Trophoblast cell (in vitro differentiated cells and primary cell): ENCODE measurements at regions not wholly inside any gene's neighbourhood (a gene's known extent, or its start where the extent isn't known, plus 50 kb on each side); places are given as distances from the start of the nearest gene placed in this dataset.

ENCODE experiments used
- DNase-seq, 2 donors: peaks; one replicate each; pipeline ENCODE4 v3.0.0-alpha.2; 2016
- H2AFZ ChIP-seq: 2 replicates; pipeline ENCODE4 v1.6.1; 2013; ENCODE audit warnings: low read length, moderate library complexity, mild to moderate bottlenecking; ENCODE audit not compliant: insufficient read depth, poor library complexity
- H2AK5ac ChIP-seq: 2 replicates; pipeline ENCODE4 v1.6.1; 2013; ENCODE audit warnings: mild to moderate bottlenecking, low read length
- H2BK120ac ChIP-seq: 2 replicates; pipeline ENCODE4 v1.6.1; 2013; ENCODE audit warnings: low read length, mild to moderate bottlenecking, moderate library complexity; ENCODE audit not compliant: insufficient read depth, poor library complexity
- H2BK12ac ChIP-seq: 2 replicates; pipeline ENCODE4 v1.6.1; 2013; ENCODE audit warnings: mild to moderate bottlenecking, low read length, moderate library complexity
- H2BK5ac ChIP-seq: 2 replicates; pipeline ENCODE4 v1.6.1; 2013; ENCODE audit warnings: low read length, low read depth, moderate library complexity, mild to moderate bottlenecking; ENCODE audit not compliant: poor library complexity
- H3K14ac ChIP-seq: 2 replicates; pipeline ENCODE4 v1.6.1; 2013; ENCODE audit warnings: mild to moderate bottlenecking, low read length
- H3K18ac ChIP-seq: 2 replicates; pipeline ENCODE4 v1.6.1; 2013; ENCODE audit warnings: mild to moderate bottlenecking, low read length
- H3K23ac ChIP-seq: 2 replicates; pipeline ENCODE4 v1.6.1; 2013; ENCODE audit warnings: low read length
- H3K27ac ChIP-seq: 2 replicates; pipeline ENCODE4 v1.5.1; 2013; ENCODE audit warnings: low read depth, mild to moderate bottlenecking, inconsistent platforms, low read length, moderate library complexity
- H3K27me3 ChIP-seq: 2 replicates; pipeline ENCODE4 v1.6.1; 2013; ENCODE audit warnings: inconsistent platforms, mild to moderate bottlenecking, low read length, moderate library complexity; ENCODE audit not compliant: insufficient read depth
- H3K36me3 ChIP-seq, 2 experiments: 1 replicate in 1 of 2; 2 replicates in 1 of 2; pipeline ENCODE4 v1.6.1; 2013; ENCODE audit warnings: low read length in 2 of 2, mild to moderate bottlenecking in 2 of 2, moderate library complexity in 1 of 2; ENCODE audit not compliant: insufficient read depth in 2 of 2, control insufficient read depth in 1 of 2
- H3K4ac ChIP-seq: 2 replicates; pipeline ENCODE4 v1.6.1; 2013; ENCODE audit warnings: low read depth, mild to moderate bottlenecking, low read length, moderate library complexity
- H3K4me1 ChIP-seq, 2 experiments: 1 replicate in 1 of 2; 2 replicates in 1 of 2; pipeline ENCODE4 v1.6.1; 2013; ENCODE audit warnings: low read length in 2 of 2, mild to moderate bottlenecking in 2 of 2, moderate library complexity in 1 of 2; ENCODE audit not compliant: insufficient read depth in 2 of 2, control insufficient read depth in 1 of 2
- H3K4me2 ChIP-seq: 2 replicates; pipeline ENCODE4 v1.6.1; 2013; ENCODE audit warnings: inconsistent platforms, mild to moderate bottlenecking, low read length, moderate library complexity
- H3K4me3 ChIP-seq: 2 replicates; pipeline ENCODE4 v1.5.1; 2013; ENCODE audit warnings: mild to moderate bottlenecking, low read depth, low read length, inconsistent platforms
- H3K79me1 ChIP-seq: one replicate; pipeline ENCODE4 v1.6.1; 2013; ENCODE audit warnings: low read length
- H3K79me2 ChIP-seq: 2 replicates; pipeline ENCODE4 v1.6.1; 2013; ENCODE audit warnings: low read length, mild to moderate bottlenecking; ENCODE audit not compliant: control insufficient read depth, insufficient read depth, poor library complexity
- H3K9ac ChIP-seq: 2 replicates; pipeline ENCODE4 v1.6.1; 2013; ENCODE audit warnings: mild to moderate bottlenecking, low read length
- H3K9me3 ChIP-seq: 2 replicates; pipeline ENCODE4 v1.6.1; 2013; ENCODE audit warnings: low read depth, mild to moderate bottlenecking, control low read depth, inconsistent platforms, low read length; ENCODE audit not compliant: insufficient read depth
- H4K12ac ChIP-seq: 2 replicates; pipeline ENCODE4 v1.6.1; 2013; ENCODE audit warnings: low read depth, mild to moderate bottlenecking, low read length, moderate library complexity
- H4K8ac ChIP-seq: 2 replicates; pipeline ENCODE4 v1.6.1; 2013; ENCODE audit warnings: low read depth, mild to moderate bottlenecking, low read length, moderate library complexity
- H4K91ac ChIP-seq: one replicate; pipeline ENCODE4 v1.6.1; 2013; ENCODE audit warnings: low read depth, mild to moderate bottlenecking, low read length, moderate library complexity
- WGBS: extraction: QIAGEN DNeasy Blood & Tissue Kit; methylation state at CpG from one replicate; pipeline ENCODE4 v1.1.7; 2013; ENCODE audit warnings: missing lambda C conversion rate; ENCODE audit not compliant: insufficient read length, insufficient coverage; ENCODE audit errors: extremely low coverage; 5-methylcytosine and 5-hydroxymethylcytosine counted together

GRCh38 chr3:24595796-24596195 is 101.1 kb upstream of the THRB start:
- Histone ChIP-seq H4K12ac (no peak overlapping the region), H2BK120ac (no peak overlapping the region)

GRCh38 chr3:24596626-24597025 is 102.0 kb upstream of the THRB start:
- no peak overlapping the region for H3K27ac ChIP-seq
- no peaks in the 10 kb centered on the region for H3K27me3 ChIP-seq
- no peak overlapping the region for H3K4me3 ChIP-seq
- H3K79me1 ChIP-seq: peaks cover 8% of the 10 kb centered on the region
- no peak overlapping the region for H3K18ac ChIP-seq
- no peak overlapping the region for H2AFZ ChIP-seq
- H3K4me2 ChIP-seq: no peak overlapping the region
- peaks cover 4 to 5% of the 10 kb centered on the region in 2 experiments for H3K4me1 ChIP-seq
- H3K9me3 ChIP-seq: no peaks in the 10 kb centered on the region
- no peak overlapping the region for H2BK5ac ChIP-seq
- H3K4ac ChIP-seq: no peak overlapping the region
- H4K8ac ChIP-seq: no peak overlapping the region
- H3K14ac ChIP-seq: no peak overlapping the region
- no peak overlapping the region for H2BK120ac ChIP-seq
- H3K23ac ChIP-seq: no peak overlapping the region
- H4K91ac ChIP-seq: no peak overlapping the region
- no peak for DNase-seq
- no peaks in the 10 kb centered on the region for H3K36me3 ChIP-seq
- no peaks in the 10 kb centered on the region for H3K79me2 ChIP-seq
- no CpG with 5 or more reads among the region's 2 CpGs for WGBS
- H3K9ac ChIP-seq: no peak overlapping the region
- H2AK5ac ChIP-seq: no peak overlapping the region
- no peak overlapping the region for H2BK12ac ChIP-seq
- no peak overlapping the region for H4K12ac ChIP-seq

More at GRCh38 chr3:24595796-24596195, 101.1 kb upstream of the THRB start:
- Histone ChIP-seq H3K36me3 (no peaks in the 10 kb centered on the region), H2AK5ac (no peak overlapping the region), H3K4me2 (no peak overlapping the region), H2AFZ (no peak overlapping the region), H3K27me3 (no peaks in the 10 kb centered on the region), H4K91ac (no peak overlapping the region), H3K18ac (no peak overlapping the region), H3K14ac (no peak overlapping the region), H3K4ac (no peak overlapping the region), H2BK12ac (no peak overlapping the region), H2BK5ac (no peak overlapping the region), H3K27ac (no peak overlapping the region), H3K9me3 (no peaks in the 10 kb centered on the region), H3K4me3 (no peak overlapping the region), H3K4me1 (peaks cover 4 to 7% of the 10 kb centered on the region in 2 experiments), H3K9ac (no peak overlapping the region), H3K23ac (no peak overlapping the region), H3K79me2 (no peaks in the 10 kb centered on the region), H4K8ac (no peak overlapping the region), H3K79me1 (peaks cover 10% of the 10 kb centered on the region)
- 100% methylated on average over 1 of the region's 2 CpGs for WGBS
- DNase-seq: peak in 1 of 2 donors; percentile 56

- Histone ChIP-seq H3K79me1 (peaks cover 6% of the 10 kb centered on the region), H3K4me2 (no peak overlapping the region)
- no CpG with 5 or more reads among the region's 7 CpGs for WGBS
Measured at GRCh38 chr3:24598695-24599470, 104.2 kb upstream of the THRB start.

GRCh38 chr3:24601066-24601939 is 106.7 kb upstream of the THRB start:
- Histone ChIP-seq H3K4ac (no peak overlapping the region), H2BK120ac (no peak overlapping the region)
- no CpG with 5 or more reads among the region's 13 CpGs for WGBS

More at GRCh38 chr3:24598695-24599470, 104.2 kb upstream of the THRB start:
- Histone ChIP-seq H3K9me3 (no peaks in the 10 kb centered on the region), H2AK5ac (no peak overlapping the region), H3K79me2 (no peaks in the 10 kb centered on the region), H3K4me1 (no peaks in the 10 kb centered on the region), H3K14ac (no peak overlapping the region), H3K4me3 (no peak overlapping the region), H3K27ac (no peak overlapping the region), H3K27me3 (no peaks in the 10 kb centered on the region), H4K91ac (no peak overlapping the region), H3K4ac (no peak overlapping the region), H3K23ac (no peak overlapping the region), H3K18ac (no peak overlapping the region), H2AFZ (no peak overlapping the region), H4K12ac (no peak overlapping the region), H3K9ac (no peak overlapping the region), H3K36me3 (no peaks in the 10 kb centered on the region), H2BK5ac (no peak overlapping the region), H2BK120ac (no peak overlapping the region), H4K8ac (no peak overlapping the region), H2BK12ac (no peak overlapping the region)
- DNase-seq: peak in 1 of 2 donors; percentile 46

More at GRCh38 chr3:24601066-24601939, 106.7 kb upstream of the THRB start:
- no peak overlapping the region for H2BK5ac ChIP-seq
- H3K27me3 ChIP-seq: no peaks in the 10 kb centered on the region
- no peaks in the 10 kb centered on the region for H3K36me3 ChIP-seq
- no peak overlapping the region for H3K14ac ChIP-seq
- H4K12ac ChIP-seq: no peak overlapping the region
- no peak overlapping the region for H2AFZ ChIP-seq
- H2BK12ac ChIP-seq: no peak overlapping the region
- no peaks in the 10 kb centered on the region for H3K9me3 ChIP-seq
- no peak overlapping the region for H3K18ac ChIP-seq
- DNase-seq: no peak
- no peak overlapping the region for H2AK5ac ChIP-seq
- no peak overlapping the region for H3K23ac ChIP-seq
- H3K4me2 ChIP-seq: no peak overlapping the region
- H4K91ac ChIP-seq: no peak overlapping the region
- H3K4me3 ChIP-seq: no peak overlapping the region
- no peaks in the 10 kb centered on the region for H3K4me1 ChIP-seq
- peaks cover 3% of the 10 kb centered on the region for H3K79me1 ChIP-seq
- H3K9ac ChIP-seq: no peak overlapping the region
- H3K79me2 ChIP-seq: no peaks in the 10 kb centered on the region
- no peak overlapping the region for H4K8ac ChIP-seq
- H3K27ac ChIP-seq: no peak overlapping the region
